Calu3 (cell line): ENCODE measurements at regions not wholly inside any gene's neighbourhood (a gene's known extent, or its start where the extent isn't known, plus 50 kb on each side); places are given as distances from the start of the nearest gene placed in this dataset.

Source experiments
- BruUV-seq: library from RNA; stranded (reverse); fragments of 400-500 nt; replicated peaks from 2 replicates; lab custom pipeline; 2021; lab: Mats Ljungman, UMichigan
- CTCF ChIA-PET: fragments of 300-600 bp; sonication (Branson Sonifier 250); formaldehyde crosslinking; loops from one replicate; lab custom pipeline; 2022; ENCODE audit warnings: antibody characterized with exemption; lab: Charles Lee
- DNase-seq: peaks from one replicate; pipeline ENCODE4 v3.0.0; 2022
- H3K27ac Mint-ChIP-seq: one replicate; pipeline ENCODE4 v1.8.0; 2022; ENCODE audit warnings: mixed read lengths; ENCODE audit not compliant: unreplicated experiment
- H3K27me3 Mint-ChIP-seq: one replicate; pipeline ENCODE4 v1.8.0; 2022; ENCODE audit warnings: mixed read lengths; ENCODE audit not compliant: unreplicated experiment
- H3K36me3 Mint-ChIP-seq: one replicate; pipeline ENCODE4 v1.8.0; 2022; ENCODE audit warnings: mild to moderate bottlenecking, moderate library complexity, mixed read lengths; ENCODE audit not compliant: insufficient read depth, unreplicated experiment
- H3K4me1 Mint-ChIP-seq: one replicate; pipeline ENCODE4 v1.8.0; 2022; ENCODE audit warnings: mild to moderate bottlenecking, low read depth, mixed read lengths; ENCODE audit not compliant: unreplicated experiment
- H3K4me3 Mint-ChIP-seq: one replicate; pipeline ENCODE4 v1.8.0; 2022; ENCODE audit warnings: mild to moderate bottlenecking, low read depth, moderate library complexity, mixed read lengths; ENCODE audit not compliant: unreplicated experiment
- H3K9me3 Mint-ChIP-seq: one replicate; pipeline ENCODE4 v1.8.0; 2022; ENCODE audit warnings: low read depth, mixed read lengths; ENCODE audit not compliant: unreplicated experiment
- intact Hi-C: fragments of 100-400 bp; cut with micrococcal nuclease; formaldehyde crosslinking; loops from one replicate; pipeline ENCODE4 v1.10.0; 2022; ENCODE audit not compliant: unreplicated experiment
- TF ChIP-seq, protein P1 (sequence below): fragments of 200-600 bp; IDR thresholded peaks from one replicate; pipeline ENCODE4 v1.8.0; 2022; ENCODE audit warnings: antibody characterized with exemption; ENCODE audit not compliant: unreplicated experiment

DNA sequence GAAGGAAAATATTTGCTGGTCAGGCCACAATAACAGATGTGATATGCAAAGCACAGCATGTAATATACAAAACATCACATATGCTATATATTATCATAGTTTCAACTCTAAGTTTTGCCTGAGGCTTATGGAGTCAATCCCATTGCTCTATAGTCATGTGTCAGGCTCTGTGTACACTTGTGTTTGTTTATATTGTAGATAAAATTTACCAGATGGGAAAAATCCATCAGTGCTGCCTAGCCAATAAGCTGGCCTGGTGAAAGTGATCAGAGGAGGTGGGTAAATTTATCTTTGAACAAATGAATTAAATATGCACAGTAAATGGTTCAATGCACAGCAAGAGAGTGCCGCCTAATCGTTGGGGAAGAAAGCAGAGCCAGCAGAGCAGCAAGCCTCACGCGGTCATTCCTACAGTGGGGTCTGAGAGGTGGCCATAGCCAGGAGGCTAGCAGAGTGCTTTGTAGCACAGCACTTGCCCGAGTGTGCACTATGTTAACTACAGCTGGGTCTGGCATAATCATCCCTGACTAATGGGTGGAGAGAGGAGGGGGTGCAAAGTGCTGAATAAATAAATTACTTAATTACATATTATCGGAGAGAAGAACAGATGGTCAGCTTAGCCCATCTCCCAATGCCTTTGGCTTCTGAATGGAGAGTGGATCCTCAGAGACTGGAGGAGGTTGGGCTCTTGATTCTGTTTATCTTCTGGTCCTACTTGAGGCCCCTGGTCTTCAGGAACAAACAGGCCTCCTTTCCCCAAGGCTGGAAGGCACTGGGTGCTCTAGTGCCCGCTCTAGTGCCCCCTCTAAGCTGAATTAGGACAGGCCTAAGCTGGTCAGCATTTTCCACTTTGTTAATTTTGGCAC, 153.5 kb downstream of the MAT2B start:
- H3K27ac Mint-ChIP-seq: no peak overlapping the region
- DNase-seq: no peak
- TF ChIP-seq, protein P1, sequence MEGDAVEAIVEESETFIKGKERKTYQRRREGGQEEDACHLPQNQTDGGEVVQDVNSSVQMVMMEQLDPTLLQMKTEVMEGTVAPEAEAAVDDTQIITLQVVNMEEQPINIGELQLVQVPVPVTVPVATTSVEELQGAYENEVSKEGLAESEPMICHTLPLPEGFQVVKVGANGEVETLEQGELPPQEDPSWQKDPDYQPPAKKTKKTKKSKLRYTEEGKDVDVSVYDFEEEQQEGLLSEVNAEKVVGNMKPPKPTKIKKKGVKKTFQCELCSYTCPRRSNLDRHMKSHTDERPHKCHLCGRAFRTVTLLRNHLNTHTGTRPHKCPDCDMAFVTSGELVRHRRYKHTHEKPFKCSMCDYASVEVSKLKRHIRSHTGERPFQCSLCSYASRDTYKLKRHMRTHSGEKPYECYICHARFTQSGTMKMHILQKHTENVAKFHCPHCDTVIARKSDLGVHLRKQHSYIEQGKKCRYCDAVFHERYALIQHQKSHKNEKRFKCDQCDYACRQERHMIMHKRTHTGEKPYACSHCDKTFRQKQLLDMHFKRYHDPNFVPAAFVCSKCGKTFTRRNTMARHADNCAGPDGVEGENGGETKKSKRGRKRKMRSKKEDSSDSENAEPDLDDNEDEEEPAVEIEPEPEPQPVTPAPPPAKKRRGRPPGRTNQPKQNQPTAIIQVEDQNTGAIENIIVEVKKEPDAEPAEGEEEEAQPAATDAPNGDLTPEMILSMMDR: no peak
- CTCF ChIA-PET: interaction anchor here (0.6 kb wide), 1 partner anchor 32 kb away, joined by 3 read pairs; no protein-coding TSS in a partner anchor
- H3K4me1 Mint-ChIP-seq: no peaks in the 10 kb centered on the region
- peaks cover 5% of the 10 kb centered on the region for H3K9me3 Mint-ChIP-seq
- BruUV-seq: no TSS peak
- no peaks in the 10 kb centered on the region for H3K36me3 Mint-ChIP-seq
- H3K27me3 Mint-ChIP-seq: no peaks in the 10 kb centered on the region
- intact Hi-C loops: no loop called here
- no peak overlapping the region for H3K4me3 Mint-ChIP-seq

- TF ChIP-seq, protein P1: no peak
- BruUV-seq: no TSS peak
- no peak for DNase-seq
- peaks cover 5% of the 10 kb centered on the region for H3K9me3 Mint-ChIP-seq
- H3K27ac Mint-ChIP-seq: no peak overlapping the region
- no peaks in the 10 kb centered on the region for H3K27me3 Mint-ChIP-seq
- CTCF ChIA-PET: no interaction called here
- no peaks in the 10 kb centered on the region for H3K4me1 Mint-ChIP-seq
- intact Hi-C loops: no loop called here
- H3K4me3 Mint-ChIP-seq: no peak overlapping the region
- no peaks in the 10 kb centered on the region for H3K36me3 Mint-ChIP-seq
Observed at GRCh38 chr5:163659568-163659902, 154.1 kb downstream of the MAT2B start.

DNA sequence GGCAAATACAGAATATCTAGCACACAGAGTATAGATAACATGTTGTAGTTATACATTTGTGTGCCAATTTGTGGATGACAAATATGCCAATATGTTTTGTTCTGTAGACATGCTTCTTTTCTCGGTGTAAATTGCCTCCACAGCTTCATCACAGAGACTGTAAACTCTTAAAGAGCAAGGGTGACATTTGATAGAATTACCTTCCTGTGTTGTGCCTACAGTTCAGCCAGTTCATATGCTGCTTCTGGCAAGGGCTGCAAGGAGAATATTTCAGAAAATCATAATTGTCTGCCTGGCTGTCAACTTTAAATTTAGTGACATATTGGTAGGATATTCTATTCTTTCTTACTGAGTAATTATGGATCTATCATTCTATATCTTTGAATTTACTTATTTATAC, 155.1 kb downstream of the MAT2B start:
- Mint-ChIP-seq H3K4me3 (no peak overlapping the region), H3K27ac (no peak overlapping the region), H3K27me3 (no peaks in the 10 kb centered on the region), H3K4me1 (no peaks in the 10 kb centered on the region), H3K36me3 (no peaks in the 10 kb centered on the region), H3K9me3 (peaks cover 5% of the 10 kb centered on the region)
- intact Hi-C loops: no loop called here
- DNase-seq: no peak
- no TSS peak for BruUV-seq
- TF ChIP-seq, protein P1: no peak
- CTCF ChIA-PET: no interaction called here

DNA sequence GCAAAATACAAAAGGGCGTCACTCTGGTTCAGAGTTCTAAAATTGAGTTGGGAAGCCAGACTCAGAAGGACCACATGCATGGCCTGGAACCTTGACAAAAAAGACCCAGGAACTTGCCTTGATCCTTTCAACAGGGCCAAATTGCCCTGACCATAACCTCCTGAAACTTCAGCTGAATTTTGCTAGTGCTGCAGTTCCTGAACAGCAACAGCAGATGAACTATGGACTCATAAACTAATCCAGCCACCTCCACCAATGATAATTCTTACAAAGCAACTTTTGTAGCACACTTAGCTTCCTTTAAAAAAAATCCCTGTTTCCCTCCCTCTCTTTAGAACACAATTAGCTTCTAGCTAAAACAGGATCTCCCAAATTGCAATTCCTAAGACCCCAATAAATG, 155.9 kb downstream of the MAT2B start:
- H3K4me1 Mint-ChIP-seq: no peaks in the 10 kb centered on the region
- H3K27me3 Mint-ChIP-seq: no peaks in the 10 kb centered on the region
- no peak for DNase-seq
- H3K27ac Mint-ChIP-seq: no peak overlapping the region
- H3K36me3 Mint-ChIP-seq: no peaks in the 10 kb centered on the region
- no TSS peak for BruUV-seq
- CTCF ChIA-PET: no interaction called here
- H3K9me3 Mint-ChIP-seq: peaks cover 4% of the 10 kb centered on the region
- intact Hi-C loops: no loop called here
- no peak overlapping the region for H3K4me3 Mint-ChIP-seq
- TF ChIP-seq, protein P1: no peak
